ENCODE measurements at regions not wholly inside any gene's neighbourhood (a gene's known extent, or its start where the extent isn't known, plus 50 kb on each side); places are given as distances from the start of the nearest gene placed in this dataset.

- H3K27ac ChIP-seq: no peak overlapping the region
- no peaks in the 10 kb centered on the region for H3K36me3 ChIP-seq
- H3K9me3 ChIP-seq: no peaks in the 10 kb centered on the region
- no peaks in the 10 kb centered on the region for H3K27me3 ChIP-seq
- no peak for TF ChIP-seq CTCF (IDR thresholded peaks at IDR 0.05)
- no peaks in the 10 kb centered on the region for H3K4me1 ChIP-seq
- H3K4me3 ChIP-seq: no peak overlapping the region
- no peak for DNase-seq (ENCODE audit: low spot score)
These were observed 1768.5 kb downstream of the PCDH9 start for GRCh38 chr13:65461590-65461989.

- no peak for DNase-seq (ENCODE audit: low spot score)
- Histone ChIP-seq H3K9me3 (no peaks in the 10 kb centered on the region), H3K4me1 (no peaks in the 10 kb centered on the region), H3K36me3 (no peaks in the 10 kb centered on the region), H3K4me3 (no peak overlapping the region), H3K27me3 (no peaks in the 10 kb centered on the region), H3K27ac (no peak overlapping the region)
- no peak for TF ChIP-seq CTCF (IDR thresholded peaks at IDR 0.05)
These were observed 1770.0 kb downstream of the PCDH9 start for GRCh38 chr13:65460136-65460535.

- TF ChIP-seq CTCF (IDR thresholded peaks at IDR 0.05): no peak
- no peak overlapping the region for H3K4me3 ChIP-seq
- H3K4me1 ChIP-seq: no peaks in the 10 kb centered on the region
- H3K27ac ChIP-seq: no peak overlapping the region
- no peaks in the 10 kb centered on the region for H3K27me3 ChIP-seq
- H3K9me3 ChIP-seq: no peaks in the 10 kb centered on the region
- DNase-seq (ENCODE audit: low spot score): no peak
- H3K36me3 ChIP-seq: no peaks in the 10 kb centered on the region
These were observed 1773.8 kb downstream of the PCDH9 start for GRCh38 chr13:65456150-65456912.

GRCh38 chr13:65454403-65454802, 1775.7 kb downstream of the PCDH9 start:
- no peaks in the 10 kb centered on the region for H3K4me1 ChIP-seq

GRCh38 chr13:65453982-65454381, 1776.2 kb downstream of the PCDH9 start:
- H3K27ac ChIP-seq: no peak overlapping the region
- no peak for TF ChIP-seq CTCF (IDR thresholded peaks at IDR 0.05)
- DNase-seq (ENCODE audit: low spot score): no peak

More at GRCh38 chr13:65454403-65454802, 1775.7 kb downstream of the PCDH9 start:
- Histone ChIP-seq H3K9me3 (no peaks in the 10 kb centered on the region), H3K36me3 (no peaks in the 10 kb centered on the region), H3K27me3 (no peaks in the 10 kb centered on the region), H3K4me3 (no peak overlapping the region), H3K27ac (no peak overlapping the region)
- no peak for DNase-seq (ENCODE audit: low spot score)
- no peak for TF ChIP-seq CTCF (IDR thresholded peaks at IDR 0.05)

GRCh38 chr13:65445340-65445739, 1784.8 kb downstream of the PCDH9 start:
- Histone ChIP-seq H3K4me3 (no peak overlapping the region), H3K27ac (no peak overlapping the region), H3K4me1 (no peaks in the 10 kb centered on the region), H3K9me3 (peaks cover 0 to 14% of the 10 kb centered on the region in 2 donors), H3K27me3 (no peaks in the 10 kb centered on the region), H3K36me3 (no peaks in the 10 kb centered on the region)
- TF ChIP-seq CTCF (IDR thresholded peaks at IDR 0.05): no peak
- no peak for DNase-seq (ENCODE audit: low spot score)

More at GRCh38 chr13:65453982-65454381, 1776.2 kb downstream of the PCDH9 start:
- no peaks in the 10 kb centered on the region for H3K27me3 ChIP-seq
- no peaks in the 10 kb centered on the region for H3K36me3 ChIP-seq
- H3K4me3 ChIP-seq: no peak overlapping the region
- no peaks in the 10 kb centered on the region for H3K9me3 ChIP-seq
- H3K4me1 ChIP-seq: no peaks in the 10 kb centered on the region
